GM18498 (cell line): ENCODE measurements at regions not wholly inside any gene's neighbourhood (a gene's known extent, or its start where the extent isn't known, plus 50 kb on each side); places are given as distances from the start of the nearest gene placed in this dataset.
"Not testable (repeated sequence)": the region's sequence is repeated elsewhere in the genome, so short reads cannot be mapped to it uniquely, and the experiment has no call there.

Experiments used
- ATAC-seq: cut with Tn5 transposase; IDR thresholded peaks from one replicate; pipeline ENCODE4 v1.9.1; 2021; ENCODE audit warnings: mild to moderate bottlenecking, moderate library complexity; ENCODE audit not compliant: unreplicated experiment

DNA sequence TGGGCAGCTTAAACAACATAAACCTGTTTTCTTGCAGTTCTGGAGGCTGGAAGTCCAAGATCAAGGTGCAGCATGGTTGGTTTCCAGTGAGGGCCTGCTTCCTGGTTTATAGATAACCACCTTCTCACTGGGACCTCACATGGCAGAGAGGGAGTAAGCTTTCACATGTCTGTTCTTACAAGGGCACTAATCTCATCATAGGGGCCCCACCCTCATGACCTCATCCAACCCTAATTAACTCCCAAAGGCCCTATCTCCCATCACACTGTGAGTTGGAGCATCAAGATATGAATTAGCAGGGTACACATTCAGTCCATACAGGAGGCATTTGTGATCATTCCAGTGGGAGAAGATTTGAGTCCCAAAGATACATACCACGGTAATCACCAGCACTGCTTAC lies 50.5 kb upstream of the GRIN2A start:
- no peak for ATAC-seq

DNA sequence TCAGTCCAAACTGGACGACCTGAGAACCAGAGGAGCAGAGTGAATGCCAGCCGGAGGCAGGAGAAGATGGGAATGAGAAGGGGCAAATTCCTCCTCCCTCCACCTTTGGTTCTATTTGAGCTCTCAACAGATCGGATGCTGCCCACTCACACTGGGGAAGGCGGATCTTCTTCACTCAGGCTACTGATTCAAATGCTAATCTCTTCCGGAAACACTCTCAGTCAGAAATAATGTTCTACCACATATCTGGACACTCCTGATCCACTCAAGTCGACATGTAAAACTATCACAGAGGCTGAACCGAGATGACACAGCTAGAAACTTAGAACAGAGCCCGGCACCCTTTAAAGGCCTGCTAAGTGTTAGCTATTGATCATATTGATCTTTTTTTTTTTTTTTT lies 57.4 kb upstream of the GRIN2A start:
- no peak for ATAC-seq

DNA sequence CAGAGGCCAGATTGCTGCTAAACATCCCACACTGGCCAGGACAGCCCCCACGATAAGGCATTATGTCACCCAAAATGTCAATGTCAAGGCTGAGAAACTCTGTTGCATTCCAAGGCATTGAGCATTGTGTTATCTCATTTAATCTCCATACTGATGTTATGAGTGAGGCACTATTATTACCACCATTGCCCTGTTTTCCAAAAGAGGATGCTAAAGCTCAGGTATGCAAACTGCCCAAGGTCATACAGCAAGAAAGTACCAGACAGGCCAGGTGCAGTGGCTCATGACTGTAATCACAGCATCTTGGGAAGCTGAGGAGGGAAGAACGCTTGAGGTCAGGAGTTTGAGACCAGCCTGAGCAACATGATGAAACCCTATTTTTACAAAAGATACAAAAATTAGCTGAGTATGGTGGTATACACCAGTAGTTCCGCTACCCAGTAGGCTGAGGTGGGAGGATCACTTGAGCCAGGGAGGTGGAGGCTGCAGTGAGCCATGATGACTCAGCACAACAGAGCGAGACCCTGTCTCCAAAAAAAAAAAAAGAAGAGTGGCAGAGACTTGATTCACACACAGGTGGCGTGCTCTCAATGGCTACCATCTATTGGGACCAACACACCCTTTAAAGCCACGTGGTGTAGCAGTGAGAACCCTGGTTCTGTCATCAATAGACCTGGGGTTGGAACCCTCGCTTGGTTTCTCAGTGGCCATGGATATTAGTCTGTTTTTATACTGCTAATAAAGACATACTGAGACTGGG lies 58.8 kb upstream of the GRIN2A start:
- no peak for ATAC-seq

DNA sequence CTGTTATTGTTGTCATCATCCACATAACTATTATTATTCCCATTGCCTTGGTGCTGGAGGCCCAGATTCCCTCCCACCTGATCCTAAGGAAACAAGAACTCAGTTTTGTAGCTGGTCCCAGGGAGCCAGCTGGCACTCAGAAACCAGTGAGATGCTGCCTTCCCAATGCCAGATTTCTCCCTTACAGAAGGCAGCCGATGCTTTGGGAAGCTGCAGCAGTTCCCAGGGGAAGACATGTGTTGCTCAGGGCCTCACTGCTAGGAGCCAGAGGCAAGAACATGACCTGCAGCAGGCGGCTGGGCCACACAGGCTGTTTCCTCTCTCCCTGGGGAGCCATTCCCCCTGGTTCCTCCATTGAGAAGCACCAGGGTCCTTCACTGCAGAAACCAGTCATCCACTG lies 59.9 kb upstream of the GRIN2A start:
- no peak for ATAC-seq

DNA sequence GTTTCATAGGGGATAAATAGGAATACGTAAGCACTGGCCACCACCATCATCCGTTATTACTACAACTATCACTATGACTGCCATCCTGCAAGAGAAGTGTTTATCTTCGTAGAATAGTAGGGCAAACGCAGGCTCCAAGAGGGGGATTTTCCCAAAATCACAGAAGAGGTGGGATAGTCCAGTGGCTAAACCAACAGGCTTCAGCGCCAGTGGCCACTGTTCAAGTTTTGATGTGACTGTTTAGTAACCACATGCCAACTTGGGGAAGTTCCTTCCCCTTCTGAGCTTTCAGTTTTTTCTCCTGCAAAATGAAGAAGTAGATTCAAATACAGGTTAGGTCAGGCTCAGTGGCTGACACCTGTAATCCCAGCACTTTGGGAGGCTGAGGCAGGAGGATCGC lies 60.7 kb upstream of the GRIN2A start:
- ATAC-seq: no peak

DNA sequence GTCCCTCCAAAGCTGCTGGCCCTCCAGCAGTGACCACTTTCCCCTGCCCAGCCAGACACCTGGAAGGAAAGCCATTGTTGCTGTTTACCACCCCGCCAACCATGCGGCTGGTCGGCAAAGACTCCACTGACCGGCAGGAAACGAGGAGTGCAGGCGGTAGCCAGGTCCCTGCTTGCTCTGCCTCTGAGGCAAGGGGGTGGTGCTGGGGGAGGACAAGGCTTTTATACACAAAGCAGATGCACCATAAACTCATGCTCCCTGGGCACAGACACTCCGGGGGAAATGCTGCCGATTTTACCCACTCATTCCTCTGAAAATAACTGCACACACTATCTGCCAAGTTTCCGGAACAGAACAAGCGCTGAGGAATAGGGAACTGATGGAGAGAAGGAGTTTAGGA lies 62.8 kb upstream of the GRIN2A start:
- ATAC-seq: no peak

DNA sequence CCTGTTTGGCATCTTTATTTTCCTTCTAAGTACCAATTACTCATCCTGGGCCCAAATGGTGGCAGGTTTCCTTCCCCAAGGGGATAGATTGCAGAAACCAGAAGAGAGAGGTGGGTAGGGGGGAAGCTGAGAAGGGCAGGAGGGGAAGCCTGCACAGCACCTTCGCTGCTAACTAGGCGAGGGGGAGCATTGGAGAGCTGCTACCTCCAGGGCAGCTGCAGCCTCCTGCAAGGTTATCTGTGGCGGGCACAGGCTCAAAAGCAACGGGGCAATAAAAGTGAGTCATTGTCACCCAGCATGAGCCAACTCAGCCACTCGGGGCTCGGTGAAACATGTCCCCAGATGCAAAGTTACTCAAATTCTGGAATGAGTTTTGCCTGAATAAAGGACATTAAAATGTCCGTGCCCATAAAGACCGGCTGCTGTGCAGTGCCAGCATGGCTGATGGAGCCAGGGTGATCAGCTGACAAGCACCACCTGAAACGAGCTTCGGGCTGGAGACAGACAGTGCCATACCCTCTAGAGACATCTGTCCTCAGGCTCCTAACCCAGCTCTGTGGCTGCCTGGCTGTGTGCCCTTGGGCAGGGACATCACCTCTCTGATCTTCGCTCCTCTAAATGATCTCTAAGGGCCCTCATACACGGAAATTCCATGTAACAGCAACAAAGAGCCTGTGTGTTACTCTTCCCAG lies 68.1 kb upstream of the GRIN2A start:
- ATAC-seq: no peak

DNA sequence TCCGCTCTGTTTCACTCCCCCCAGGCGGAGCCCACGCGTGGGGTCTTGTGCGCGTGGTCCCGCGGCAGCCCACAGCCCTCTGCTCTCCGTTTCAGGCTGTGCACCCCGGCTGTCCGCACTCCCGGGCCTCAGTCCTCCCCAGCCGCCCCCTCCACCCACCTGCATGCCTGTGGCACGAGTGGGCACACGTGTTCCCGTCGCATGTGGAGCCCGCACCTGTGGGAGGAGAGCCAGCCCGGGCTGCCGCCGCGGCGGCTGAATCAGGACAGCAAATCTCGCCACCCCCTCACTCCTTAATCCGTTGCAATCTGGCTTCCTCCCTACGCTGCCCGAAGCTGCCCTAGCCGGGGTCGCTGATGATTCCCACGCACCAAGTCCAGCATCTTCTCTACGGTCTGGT lies 69.9 kb upstream of the GRIN2A start:
- no peak for ATAC-seq

DNA sequence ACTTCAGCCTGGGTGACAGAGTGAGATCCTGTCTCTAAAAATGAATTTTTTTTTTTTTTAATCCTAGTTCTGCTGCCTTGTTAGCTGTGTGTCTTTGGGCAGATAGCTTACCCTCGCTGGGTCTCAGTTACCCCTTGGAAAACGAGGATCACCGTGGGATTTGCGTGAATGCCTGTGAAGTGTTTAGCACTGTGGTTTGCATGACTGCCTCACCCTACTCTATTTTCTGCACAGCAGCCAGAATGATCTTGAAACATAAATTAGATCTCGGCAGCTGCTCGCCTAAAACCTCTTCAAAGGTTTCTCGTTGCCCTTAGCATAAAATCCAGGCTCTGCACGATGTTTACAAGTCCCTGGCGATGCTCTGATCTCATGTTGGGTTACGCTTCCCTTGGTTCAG lies 71.2 kb upstream of the GRIN2A start:
- no peak for ATAC-seq

DNA sequence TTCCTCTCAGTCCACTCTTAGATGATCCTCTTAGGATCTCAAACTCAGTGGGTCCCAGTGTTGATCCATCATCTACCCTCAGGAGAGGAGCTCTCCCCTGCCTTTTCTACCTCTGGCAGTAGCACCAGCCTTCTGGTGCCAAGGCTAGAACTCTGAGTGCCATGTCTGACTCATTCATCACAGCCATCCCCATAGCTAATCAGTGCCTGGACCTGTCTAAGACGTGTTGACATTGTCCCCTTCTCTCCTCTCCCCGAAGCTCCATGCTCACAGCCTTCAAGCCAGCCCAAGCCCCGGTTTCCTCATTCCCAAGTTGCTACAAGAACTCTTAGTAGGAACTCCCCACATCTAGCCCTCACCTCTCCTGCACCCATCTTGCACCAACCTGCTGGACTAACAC lies 73.5 kb upstream of the GRIN2A start:
- no peak for ATAC-seq

DNA sequence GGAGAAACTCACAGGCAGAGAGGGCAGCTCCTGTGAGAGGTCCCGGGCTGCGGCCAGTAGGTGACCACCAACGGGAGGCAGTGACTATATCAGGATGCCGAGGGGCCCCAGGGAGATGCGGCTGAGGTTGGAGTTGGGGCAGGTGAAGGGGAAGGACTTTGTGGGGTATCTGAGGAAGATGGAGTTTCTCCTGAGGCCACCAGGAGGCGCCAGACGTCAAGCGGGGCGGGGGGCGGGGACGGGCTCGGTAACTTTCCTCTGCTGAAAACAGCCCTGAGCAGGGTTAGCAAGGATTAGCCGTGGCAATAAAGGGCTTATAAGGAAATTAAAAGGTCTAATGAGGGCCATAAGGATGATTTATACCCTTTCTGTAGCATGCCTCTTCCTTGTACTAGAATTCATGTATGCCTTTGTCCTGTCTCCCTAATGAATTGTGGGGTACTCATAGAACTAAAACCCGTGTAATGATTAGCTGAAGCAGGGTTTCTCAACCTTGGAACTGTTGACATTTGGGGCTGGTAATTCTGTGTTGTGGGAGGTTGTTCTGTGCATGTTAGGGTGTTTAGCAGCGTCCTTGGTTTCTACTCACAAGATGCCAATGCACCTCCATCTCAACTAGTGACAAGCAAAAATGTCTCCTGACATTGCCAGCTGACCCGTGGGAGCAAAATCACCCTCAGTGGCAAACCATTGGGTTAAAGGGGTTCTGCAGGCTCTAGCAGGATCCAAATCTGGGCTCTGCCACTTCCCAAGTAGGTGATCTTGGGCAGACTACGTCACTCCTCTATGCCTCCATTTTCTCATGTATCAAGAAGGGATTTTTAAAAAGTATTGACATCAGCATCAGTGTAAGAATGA lies 74.8 kb upstream of the GRIN2A start:
- peak; percentile 52 for ATAC-seq

DNA sequence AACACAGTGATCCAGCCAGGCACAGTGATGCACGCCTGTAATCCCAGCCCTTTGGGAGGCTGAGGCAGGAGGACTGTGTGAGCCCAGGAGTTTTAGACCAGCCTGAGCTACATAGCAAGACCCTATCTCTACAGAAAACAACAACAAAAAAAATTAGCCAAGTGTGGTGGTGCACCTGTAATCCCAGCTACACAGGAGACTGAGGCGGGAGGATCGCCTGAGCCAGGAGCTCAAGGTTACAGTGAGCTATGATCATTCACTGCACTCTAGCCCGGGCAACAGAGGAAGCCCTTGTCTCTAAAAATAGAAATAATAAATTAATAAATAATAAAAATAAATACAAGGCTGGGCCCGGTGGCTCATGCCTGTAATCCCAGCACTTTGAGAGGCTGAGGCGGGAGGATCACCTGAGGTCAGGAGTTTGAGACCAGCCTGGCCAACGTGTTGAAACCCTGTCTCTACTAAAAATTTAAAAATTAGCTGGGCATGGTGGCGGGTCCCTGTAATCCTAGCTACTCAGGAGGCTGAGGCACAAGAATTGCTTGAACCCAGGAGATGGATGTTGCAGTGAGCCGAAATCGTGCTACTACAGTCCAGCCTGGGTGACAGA lies 75.5 kb upstream of the GRIN2A start:
- not testable (repeated sequence) for ATAC-seq

DNA sequence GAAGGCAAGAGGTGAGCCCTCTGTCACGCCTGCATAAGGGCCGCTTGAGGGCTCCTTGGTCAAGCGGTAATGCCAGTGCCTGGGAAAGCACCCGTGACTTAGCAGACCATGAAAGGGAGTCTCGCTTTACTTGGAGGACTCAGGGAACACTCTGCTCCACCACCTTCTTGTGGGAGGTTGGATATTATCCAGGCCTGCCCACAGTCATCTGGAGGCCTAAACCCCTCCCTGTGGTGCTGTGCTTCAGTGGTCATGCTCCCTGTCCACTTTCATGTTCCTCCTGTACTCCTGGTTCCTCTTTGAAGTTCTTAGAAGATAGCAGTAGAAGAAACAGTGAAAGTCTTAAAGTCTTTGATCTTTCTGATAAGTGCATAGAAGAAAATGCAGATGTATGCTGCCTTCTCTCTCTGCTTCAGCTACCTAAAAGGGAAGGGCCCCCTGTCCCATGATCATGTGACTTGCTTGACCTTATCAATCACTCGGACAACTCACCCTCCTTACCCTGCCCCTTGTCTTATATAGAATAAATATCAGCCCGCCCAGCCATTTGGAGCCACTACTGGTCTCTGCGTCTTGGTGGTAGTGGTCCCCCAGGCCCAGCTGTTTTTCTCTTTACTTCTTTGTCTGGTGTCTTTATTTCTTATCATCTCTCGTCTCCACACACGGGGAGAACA lies 76.8 kb upstream of the GRIN2A start:
- not testable (repeated sequence) for ATAC-seq

DNA sequence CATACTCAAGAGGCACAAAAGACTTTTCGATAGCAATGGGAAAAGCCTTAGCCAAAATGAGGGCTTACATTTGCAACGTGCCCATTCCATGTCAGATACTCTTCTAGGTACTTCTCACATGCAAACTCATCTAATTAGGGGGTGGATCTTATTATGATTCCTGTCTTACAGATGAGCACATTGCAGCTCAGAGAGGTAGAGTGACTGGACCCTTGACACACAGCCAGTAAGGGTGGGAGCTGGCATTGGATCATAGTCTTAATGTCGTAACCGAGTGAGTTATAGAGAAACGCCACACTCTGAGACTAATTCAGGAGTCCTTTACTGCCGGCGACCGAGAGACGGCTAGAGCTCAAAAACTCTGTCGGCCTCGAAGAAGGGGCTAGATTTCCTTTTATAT lies 78.8 kb upstream of the GRIN2A start:
- no peak for ATAC-seq

DNA sequence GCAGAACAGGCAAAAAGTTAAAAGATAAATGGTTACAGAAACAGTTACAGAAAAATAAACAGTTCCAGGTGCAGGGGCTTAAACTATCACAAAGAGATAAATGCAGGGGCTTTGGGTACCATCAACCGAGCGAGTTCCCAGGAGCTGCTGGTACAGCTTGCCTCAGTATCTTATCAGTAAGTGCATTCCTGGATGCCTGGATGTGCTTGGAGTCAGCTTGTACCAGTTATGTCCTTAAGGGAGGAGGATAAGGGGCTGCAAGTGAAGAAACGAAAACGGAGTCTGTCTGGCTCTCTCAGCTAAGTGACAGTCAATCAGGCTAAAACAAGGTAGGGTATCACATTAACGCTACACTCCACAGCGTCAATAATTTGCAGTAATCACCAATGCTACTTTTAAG lies 79.3 kb upstream of the GRIN2A start:
- not testable (repeated sequence) for ATAC-seq

DNA sequence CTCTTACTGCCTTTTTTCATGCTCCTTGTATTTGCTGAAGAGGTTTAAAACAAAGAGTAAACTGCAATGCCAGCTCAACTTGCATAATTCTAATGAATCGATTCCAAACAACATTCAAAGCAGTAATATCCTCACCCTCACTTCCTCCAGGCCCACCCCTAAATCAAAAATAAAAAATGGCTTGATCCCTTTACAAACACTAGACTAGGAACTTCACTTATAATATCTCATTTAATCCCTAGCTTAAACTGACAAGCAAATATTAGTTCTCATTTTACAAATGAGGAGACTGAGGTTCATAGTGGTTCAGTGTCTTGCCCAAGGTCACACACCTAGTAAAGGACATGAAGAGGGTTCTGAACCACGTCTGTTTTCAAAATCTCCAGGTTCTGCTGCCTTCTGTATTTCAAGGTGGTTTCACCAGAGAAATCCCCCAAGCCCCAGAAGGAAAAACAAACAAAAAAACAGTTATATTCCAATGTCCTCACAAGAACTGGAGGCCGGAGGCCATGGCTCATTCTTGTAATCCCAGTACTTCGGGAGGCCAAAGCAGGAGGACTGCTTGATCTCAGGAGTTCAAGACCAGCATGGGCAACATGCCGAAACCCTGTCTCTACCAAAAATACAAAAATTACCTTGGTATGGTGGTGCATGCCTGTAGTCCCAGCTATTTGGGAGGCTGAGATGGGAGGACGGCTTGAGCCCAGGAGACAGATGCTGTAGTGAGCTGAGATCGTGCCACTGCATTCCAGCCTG lies 80.3 kb upstream of the GRIN2A start:
- ATAC-seq: no peak

DNA sequence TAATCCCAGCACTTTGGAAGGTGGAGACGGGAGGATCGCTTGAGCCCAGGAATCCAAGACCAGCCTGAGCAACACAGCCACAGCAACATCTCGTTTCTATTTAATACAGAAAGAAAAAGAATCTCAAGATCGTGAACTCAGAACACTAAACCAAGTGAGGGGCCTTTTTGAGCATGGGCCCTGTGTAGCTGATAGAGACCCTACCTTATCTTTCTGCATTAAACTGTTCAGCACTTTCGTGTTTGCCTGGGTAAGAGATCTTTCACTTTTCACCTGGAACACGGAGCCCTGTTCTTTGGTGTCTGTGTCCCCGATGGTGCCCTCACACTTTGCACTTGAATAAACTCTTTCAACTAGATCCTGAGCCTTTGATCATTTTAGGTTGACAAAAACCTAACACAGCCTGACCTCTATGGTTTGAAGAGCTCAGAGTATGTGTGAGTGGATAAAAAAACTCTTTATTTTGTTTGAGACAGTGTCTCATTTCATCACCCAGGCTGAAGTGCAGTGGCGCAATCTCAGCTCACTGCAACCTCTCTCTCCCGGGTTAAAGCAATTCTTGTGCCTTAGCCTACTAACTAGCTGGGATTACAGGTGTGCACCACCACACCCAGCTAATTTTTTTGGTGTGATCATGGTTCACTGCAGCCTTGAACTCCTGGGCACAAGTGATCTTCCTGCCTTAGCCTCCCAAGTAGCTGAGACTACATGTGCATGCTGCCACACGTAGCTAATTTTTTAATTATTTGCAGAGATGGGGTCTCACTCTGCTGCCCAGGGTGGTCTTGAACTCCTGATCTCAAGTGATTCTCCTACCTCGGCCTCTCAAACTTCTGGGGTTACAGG lies 83.8 kb upstream of the GRIN2A start:
- no peak for ATAC-seq

DNA sequence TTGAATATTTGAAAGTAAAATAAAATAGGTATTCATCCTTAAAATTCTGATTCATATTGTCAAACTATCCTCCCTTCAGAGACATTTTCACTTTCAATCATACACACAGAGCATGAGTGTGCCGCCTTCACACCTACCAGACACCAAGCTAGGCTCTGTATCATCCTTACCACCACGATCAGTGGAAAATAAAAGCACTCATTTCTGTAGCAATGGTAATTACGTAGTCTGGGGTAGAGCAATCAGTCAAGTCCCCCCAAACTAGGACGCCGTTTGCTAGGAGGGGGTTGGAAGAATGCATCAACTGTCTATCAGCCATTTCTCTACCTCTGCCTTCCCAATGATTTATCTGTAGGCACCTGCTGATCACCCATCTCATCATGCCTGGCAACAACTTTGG lies 84.6 kb upstream of the GRIN2A start:
- peak; percentile 85 for ATAC-seq

DNA sequence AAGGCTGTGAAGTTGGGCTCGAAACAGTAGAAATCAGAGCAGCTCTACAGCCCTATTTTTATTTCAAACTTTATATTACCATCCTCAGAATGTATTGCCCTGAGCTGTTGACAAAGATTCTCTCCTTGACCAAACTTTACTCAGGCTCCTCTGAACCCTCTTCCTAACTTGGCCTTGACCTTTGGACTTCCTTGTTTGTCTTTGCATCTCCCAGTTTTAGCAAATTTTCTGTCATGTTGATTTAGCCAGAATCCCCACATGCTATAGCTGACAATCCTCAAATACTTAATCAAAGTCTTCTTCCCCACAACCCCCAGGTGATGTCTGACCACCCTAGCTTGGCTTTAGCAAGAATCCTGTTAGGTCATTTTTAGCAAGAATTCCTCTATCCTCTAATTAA lies 87.4 kb upstream of the GRIN2A start:
- no peak for ATAC-seq
